ENCODE measurements at regions not wholly inside any gene's neighbourhood (a gene's known extent, or its start where the extent isn't known, plus 50 kb on each side); places are given as distances from the start of the nearest gene placed in this dataset.

DNA sequence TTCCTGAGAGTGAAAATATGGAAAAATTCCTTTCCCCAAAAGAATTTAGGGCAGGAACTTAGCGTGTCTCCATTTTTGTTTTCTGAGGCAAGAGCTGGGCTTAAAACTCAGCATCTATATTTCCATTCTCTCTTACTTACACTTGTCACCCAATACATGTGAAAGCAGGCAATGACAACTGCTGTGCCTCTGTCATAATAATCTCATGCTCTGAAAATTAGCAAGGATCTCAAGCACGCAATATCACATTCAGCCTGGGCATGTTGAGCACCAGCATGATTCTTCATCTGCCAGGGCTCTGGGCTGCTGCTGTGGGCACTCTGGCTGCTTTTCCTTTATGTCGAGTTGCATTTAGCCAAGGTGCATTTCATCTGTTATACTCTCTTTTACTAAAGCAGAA, 255.5 kb downstream of the SNX10 start:
- TF ChIP-seq TEAD4 (IDR thresholded peaks at IDR 0.05) (no peak), ZBTB7A (IDR thresholded peaks at IDR 0.05; ENCODE audit: low read depth) (no peak), TCF12 (IDR thresholded peaks at IDR 0.05; ENCODE audit: low read depth) (no peak), YY1 (IDR thresholded peaks at IDR 0.05; ENCODE audit: low read depth) (no peak), EGR1 (IDR thresholded peaks at IDR 0.05) (no peak), CEBPB (IDR thresholded peaks at IDR 0.05) (no peak), EP300 (IDR thresholded peaks at IDR 0.05; ENCODE audit: borderline replicate concordance) (no peak), RAD21 (IDR thresholded peaks at IDR 0.05; ENCODE audit: low read depth) (no peak), CREB1 (IDR thresholded peaks at IDR 0.05; ENCODE audit: low read depth) (no peak)
- TF ChIP-seq, protein P1, sequence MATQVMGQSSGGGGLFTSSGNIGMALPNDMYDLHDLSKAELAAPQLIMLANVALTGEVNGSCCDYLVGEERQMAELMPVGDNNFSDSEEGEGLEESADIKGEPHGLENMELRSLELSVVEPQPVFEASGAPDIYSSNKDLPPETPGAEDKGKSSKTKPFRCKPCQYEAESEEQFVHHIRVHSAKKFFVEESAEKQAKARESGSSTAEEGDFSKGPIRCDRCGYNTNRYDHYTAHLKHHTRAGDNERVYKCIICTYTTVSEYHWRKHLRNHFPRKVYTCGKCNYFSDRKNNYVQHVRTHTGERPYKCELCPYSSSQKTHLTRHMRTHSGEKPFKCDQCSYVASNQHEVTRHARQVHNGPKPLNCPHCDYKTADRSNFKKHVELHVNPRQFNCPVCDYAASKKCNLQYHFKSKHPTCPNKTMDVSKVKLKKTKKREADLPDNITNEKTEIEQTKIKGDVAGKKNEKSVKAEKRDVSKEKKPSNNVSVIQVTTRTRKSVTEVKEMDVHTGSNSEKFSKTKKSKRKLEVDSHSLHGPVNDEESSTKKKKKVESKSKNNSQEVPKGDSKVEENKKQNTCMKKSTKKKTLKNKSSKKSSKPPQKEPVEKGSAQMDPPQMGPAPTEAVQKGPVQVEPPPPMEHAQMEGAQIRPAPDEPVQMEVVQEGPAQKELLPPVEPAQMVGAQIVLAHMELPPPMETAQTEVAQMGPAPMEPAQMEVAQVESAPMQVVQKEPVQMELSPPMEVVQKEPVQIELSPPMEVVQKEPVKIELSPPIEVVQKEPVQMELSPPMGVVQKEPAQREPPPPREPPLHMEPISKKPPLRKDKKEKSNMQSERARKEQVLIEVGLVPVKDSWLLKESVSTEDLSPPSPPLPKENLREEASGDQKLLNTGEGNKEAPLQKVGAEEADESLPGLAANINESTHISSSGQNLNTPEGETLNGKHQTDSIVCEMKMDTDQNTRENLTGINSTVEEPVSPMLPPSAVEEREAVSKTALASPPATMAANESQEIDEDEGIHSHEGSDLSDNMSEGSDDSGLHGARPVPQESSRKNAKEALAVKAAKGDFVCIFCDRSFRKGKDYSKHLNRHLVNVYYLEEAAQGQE (IDR thresholded peaks at IDR 0.05; ENCODE audit: low read depth), result no peak
- TF ChIP-seq, protein P2, sequence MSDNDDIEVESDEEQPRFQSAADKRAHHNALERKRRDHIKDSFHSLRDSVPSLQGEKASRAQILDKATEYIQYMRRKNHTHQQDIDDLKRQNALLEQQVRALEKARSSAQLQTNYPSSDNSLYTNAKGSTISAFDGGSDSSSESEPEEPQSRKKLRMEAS (IDR thresholded peaks at IDR 0.05), result no peak

Data from Ishikawa (cell line).